GM12873 (cell line): ENCODE measurements at regions not wholly inside any gene's neighbourhood (a gene's known extent, or its start where the extent isn't known, plus 50 kb on each side); places are given as distances from the start of the nearest gene placed in this dataset.

Source experiments
- CTCF ChIP-seq: IDR thresholded peaks from 2 replicates; pipeline ENCODE4 v1.5.1; 2012; ENCODE audit warnings: low read depth, mild to moderate bottlenecking, moderate library complexity, low read length, control low read depth; ENCODE audit not compliant: insufficient read depth; ENCODE audit errors: missing control alignments

GRCh38 chr18:38198956-38199355 is 633.4 kb upstream of the CELF4 start:
- no peak for TF ChIP-seq CTCF

GRCh38 chr18:38198526-38198925 is 632.9 kb upstream of the CELF4 start:
- TF ChIP-seq CTCF, result no peak

- TF ChIP-seq CTCF, result no peak
These were observed 620.9 kb upstream of the CELF4 start for GRCh38 chr18:38186491-38186890.

GRCh38 chr18:38174594-38174993 is 609.0 kb upstream of the CELF4 start:
- TF ChIP-seq CTCF, result no peak

GRCh38 chr18:38174173-38174572 is 608.6 kb upstream of the CELF4 start:
- TF ChIP-seq CTCF, result no peak

GRCh38 chr18:38170845-38171244 is 605.2 kb upstream of the CELF4 start:
- TF ChIP-seq CTCF, result no peak

GRCh38 chr18:38167623-38168022 is 602.0 kb upstream of the CELF4 start:
- no peak for TF ChIP-seq CTCF

- TF ChIP-seq CTCF, result no peak
These were observed 551.1 kb upstream of the CELF4 start for GRCh38 chr18:38116716-38117115.
